OCI-LY3 (cell line): ENCODE measurements at regions not wholly inside any gene's neighbourhood (a gene's known extent, or its start where the extent isn't known, plus 50 kb on each side); places are given as distances from the start of the nearest gene placed in this dataset.

Experiments
- CTCF ChIP-seq: fragments of 200-600, 300-600 bp; sonication (generic); IDR thresholded peaks from 2 replicates; pipeline ENCODE4 v1.5.1; 2014; ENCODE audit warnings: antibody characterized with exemption, low read length, low read depth
- EZH2phosphoT487 ChIP-seq: fragments of 200-600 bp; shearing (Covaris generic); IDR thresholded peaks from 2 replicates; pipeline ENCODE4 v1.6.1; 2018; ENCODE audit warnings: antibody characterized with exemption, mixed run types, low read depth

- TF ChIP-seq CTCF: no peak
- TF ChIP-seq EZH2phosphoT487: no peak
Observed at GRCh38 chr11:106477776-106478175, 400.3 kb downstream of the AASDHPPT start.
